IMR-90 (cell line): ENCODE measurements at regions not wholly inside any gene's neighbourhood (a gene's known extent, or its start where the extent isn't known, plus 50 kb on each side); places are given as distances from the start of the nearest gene placed in this dataset.

ENCODE experiments used
- CHD1 ChIP-seq: IDR thresholded peaks from 2 replicates; pipeline ENCODE4 v1.6.1; 2012; ENCODE audit warnings: low read depth, low read length, improper control_type of control experiment
- MAZ ChIP-seq: IDR thresholded peaks from 2 replicates; pipeline ENCODE4 v1.6.1; 2012; ENCODE audit warnings: low read depth, mild to moderate bottlenecking, low read length, improper control_type of control experiment, moderate library complexity, borderline replicate concordance
- POLR2A ChIP-seq: IDR thresholded peaks from 2 replicates; pipeline ENCODE4 v1.6.1; 2012; ENCODE audit warnings: mild to moderate bottlenecking, low read depth, low read length
- SMC3 ChIP-seq: fragments of 150-350 bp; IDR thresholded peaks from 2 replicates; pipeline ENCODE4 v1.6.1; 2016; ENCODE audit warnings: low read depth, mild to moderate bottlenecking, antibody characterized with exemption, low read length, moderate library complexity
- TF ChIP-seq, protein P1 (sequence below): conservative IDR thresholded peaks from 2 replicates; pipeline ENCODE4 v1.5.1; 2012; ENCODE audit warnings: mild to moderate bottlenecking, low read depth, low read length, improper control_type of control experiment

DNA sequence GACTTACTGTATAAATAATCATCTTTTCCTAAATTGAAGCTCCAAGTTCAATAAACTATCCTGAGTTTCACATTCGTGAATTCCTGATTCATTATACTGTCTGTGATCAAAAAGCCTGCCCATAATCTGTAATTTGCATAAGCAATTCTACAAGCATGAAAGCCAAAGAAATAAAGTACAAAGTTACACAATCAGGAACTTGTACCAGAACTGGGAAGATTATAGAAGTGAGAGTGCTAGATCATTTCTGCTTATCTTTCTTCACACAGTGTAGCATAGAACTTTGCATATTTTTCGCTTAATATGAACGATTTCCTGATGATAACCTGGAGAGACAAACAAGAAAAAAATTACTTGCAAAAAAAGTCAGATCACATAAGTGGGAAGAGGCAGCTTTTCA, 308.2 kb downstream of the C12orf50 start:
- TF ChIP-seq, protein P1, sequence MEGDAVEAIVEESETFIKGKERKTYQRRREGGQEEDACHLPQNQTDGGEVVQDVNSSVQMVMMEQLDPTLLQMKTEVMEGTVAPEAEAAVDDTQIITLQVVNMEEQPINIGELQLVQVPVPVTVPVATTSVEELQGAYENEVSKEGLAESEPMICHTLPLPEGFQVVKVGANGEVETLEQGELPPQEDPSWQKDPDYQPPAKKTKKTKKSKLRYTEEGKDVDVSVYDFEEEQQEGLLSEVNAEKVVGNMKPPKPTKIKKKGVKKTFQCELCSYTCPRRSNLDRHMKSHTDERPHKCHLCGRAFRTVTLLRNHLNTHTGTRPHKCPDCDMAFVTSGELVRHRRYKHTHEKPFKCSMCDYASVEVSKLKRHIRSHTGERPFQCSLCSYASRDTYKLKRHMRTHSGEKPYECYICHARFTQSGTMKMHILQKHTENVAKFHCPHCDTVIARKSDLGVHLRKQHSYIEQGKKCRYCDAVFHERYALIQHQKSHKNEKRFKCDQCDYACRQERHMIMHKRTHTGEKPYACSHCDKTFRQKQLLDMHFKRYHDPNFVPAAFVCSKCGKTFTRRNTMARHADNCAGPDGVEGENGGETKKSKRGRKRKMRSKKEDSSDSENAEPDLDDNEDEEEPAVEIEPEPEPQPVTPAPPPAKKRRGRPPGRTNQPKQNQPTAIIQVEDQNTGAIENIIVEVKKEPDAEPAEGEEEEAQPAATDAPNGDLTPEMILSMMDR, result no peak
- TF ChIP-seq POLR2A, result no peak
- TF ChIP-seq SMC3, result no peak
- no peak for TF ChIP-seq CHD1
- no peak for TF ChIP-seq MAZ
